Effector memory CD8-positive, alpha-beta T cell (primary cell): ENCODE measurements at regions not wholly inside any gene's neighbourhood (a gene's known extent, or its start where the extent isn't known, plus 50 kb on each side); places are given as distances from the start of the nearest gene placed in this dataset.

ENCODE experiments used
- ATAC-seq: fragments of 150-1000 bp; cut with Tn5 transposase; replicated peaks from 2 replicates; pipeline ENCODE4 v1.10.0; 2021; ENCODE audit warnings: mild to moderate bottlenecking, moderate library complexity
- DNase-seq, 3 experiments: peaks; one replicate each; pipeline ENCODE4 v3.0.0; 2021
- H3K27ac Mint-ChIP-seq, 2 donors: one replicate each; pipeline ENCODE4 v1.8.0; 2022; ENCODE audit warnings: mild to moderate bottlenecking in 2 of 2, mixed read lengths in 2 of 2, moderate library complexity in 2 of 2
- H3K27me3 Mint-ChIP-seq, 2 donors: one replicate each; pipeline ENCODE4 v1.8.0; 2022; ENCODE audit warnings: mixed read lengths in 2 of 2
- H3K36me3 Mint-ChIP-seq: one replicate; pipeline ENCODE4 v1.8.0; 2022; ENCODE audit warnings: mild to moderate bottlenecking, moderate library complexity, mixed read lengths; ENCODE audit not compliant: insufficient read depth
- H3K4me1 Mint-ChIP-seq, 2 donors: one replicate each; pipeline ENCODE4 v1.8.0; 2022; ENCODE audit warnings: low read depth in 2 of 2, mixed read lengths in 2 of 2
- H3K4me3 Mint-ChIP-seq, 2 donors: one replicate each; pipeline ENCODE4 v1.8.0; 2022; ENCODE audit warnings: mild to moderate bottlenecking in 2 of 2, mixed read lengths in 2 of 2, moderate library complexity in 2 of 2
- H3K9me3 Mint-ChIP-seq, 2 donors: one replicate each; pipeline ENCODE4 v1.8.0; 2022; ENCODE audit warnings: mixed read lengths in 2 of 2

- no peaks in the 10 kb centered on the region for H3K27me3 Mint-ChIP-seq
- no peak for DNase-seq
- peaks cover 0 to 5% of the 10 kb centered on the region in 2 donors for H3K9me3 Mint-ChIP-seq
- no peaks in the 10 kb centered on the region for H3K36me3 Mint-ChIP-seq
- no peak overlapping the region for H3K4me3 Mint-ChIP-seq
- ATAC-seq: no peak
- no peak overlapping the region for H3K27ac Mint-ChIP-seq
- H3K4me1 Mint-ChIP-seq: no peaks in the 10 kb centered on the region
Measured at GRCh38 chr9:78486661-78487060, 189.7 kb downstream of the PSAT1 start.

GRCh38 chr9:78490231-78490630 is 193.3 kb downstream of the PSAT1 start:
- H3K27me3 Mint-ChIP-seq: no peaks in the 10 kb centered on the region
- H3K36me3 Mint-ChIP-seq: no peaks in the 10 kb centered on the region
- peaks cover 0 to 2% of the 10 kb centered on the region in 2 donors for H3K9me3 Mint-ChIP-seq
- no peak for ATAC-seq
- no peak overlapping the region for H3K4me3 Mint-ChIP-seq
- H3K27ac Mint-ChIP-seq: no peak overlapping the region
- no peaks in the 10 kb centered on the region for H3K4me1 Mint-ChIP-seq
- DNase-seq: no peak

DNA sequence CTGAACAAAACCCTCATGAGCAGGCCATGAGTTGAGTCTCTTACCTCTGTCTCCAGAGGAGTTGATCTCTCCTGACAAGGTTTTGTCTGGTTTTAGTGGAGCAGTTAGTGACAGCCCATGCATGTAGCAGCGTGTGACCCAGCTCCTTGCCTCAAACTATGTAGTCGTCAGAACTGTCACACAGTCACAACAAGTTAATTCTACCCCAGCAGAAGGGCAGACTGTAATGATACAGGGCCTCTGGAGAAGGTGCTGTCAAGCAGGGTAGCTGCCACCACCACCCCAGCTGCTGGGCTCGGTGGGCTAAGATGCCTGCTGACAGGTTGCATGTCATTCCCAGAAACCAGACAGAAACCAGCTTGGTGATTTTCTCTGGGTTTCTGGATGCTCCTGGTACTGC is 194.5 kb downstream of the PSAT1 start:
- H3K27ac Mint-ChIP-seq: no peak overlapping the region
- H3K9me3 Mint-ChIP-seq: peaks cover 0 to 2% of the 10 kb centered on the region in 2 donors
- DNase-seq (no peak), ATAC-seq (no peak)
- H3K4me1 Mint-ChIP-seq: no peaks in the 10 kb centered on the region
- no peak overlapping the region for H3K4me3 Mint-ChIP-seq
- H3K27me3 Mint-ChIP-seq: no peaks in the 10 kb centered on the region
- H3K36me3 Mint-ChIP-seq: no peaks in the 10 kb centered on the region

DNA sequence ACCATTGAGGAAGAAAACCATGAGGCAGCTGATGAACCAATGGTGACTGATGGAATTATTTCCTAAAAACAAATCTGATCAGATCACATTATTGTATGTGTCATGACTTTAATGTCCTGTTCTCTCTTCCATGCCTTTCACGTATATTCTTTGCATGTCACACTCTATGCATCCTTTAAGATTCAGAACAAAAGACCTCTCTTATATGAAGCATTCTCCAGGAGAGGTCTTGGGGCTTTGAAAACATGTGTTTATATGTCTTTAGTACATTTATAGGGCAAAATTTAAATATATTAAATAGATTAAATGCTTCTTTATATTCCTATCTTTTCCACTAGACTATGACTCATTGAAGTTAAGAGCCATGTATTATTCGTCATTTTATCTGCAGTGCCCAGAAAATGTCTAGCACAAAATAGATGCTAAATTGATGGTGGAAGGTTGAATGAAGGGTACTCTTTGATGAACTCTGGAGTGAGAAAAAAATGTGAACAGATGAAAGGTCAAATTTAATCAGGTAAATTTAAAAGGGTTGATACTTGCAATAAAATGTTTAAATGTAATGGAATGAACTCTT is 196.3 kb downstream of the PSAT1 start:
- Mint-ChIP-seq H3K4me3 (no peak overlapping the region), H3K9me3 (peaks cover 0 to 2% of the 10 kb centered on the region in 2 donors), H3K27me3 (no peaks in the 10 kb centered on the region), H3K27ac (no peak overlapping the region), H3K36me3 (no peaks in the 10 kb centered on the region), H3K4me1 (no peaks in the 10 kb centered on the region)
- DNase-seq: no peak
- ATAC-seq: no peak

- DNase-seq: no peak
- Mint-ChIP-seq H3K4me1 (no peaks in the 10 kb centered on the region), H3K27me3 (no peaks in the 10 kb centered on the region), H3K27ac (no peak overlapping the region), H3K4me3 (no peak overlapping the region), H3K36me3 (peaks cover 3% of the 10 kb centered on the region), H3K9me3 (no peaks in the 10 kb centered on the region)
- no peak for ATAC-seq
Measured at GRCh38 chr9:78502566-78502965, 205.6 kb downstream of the PSAT1 start.

GRCh38 chr9:78505546-78505945 is 208.6 kb downstream of the PSAT1 start:
- no peaks in the 10 kb centered on the region for H3K27me3 Mint-ChIP-seq
- no peak overlapping the region for H3K4me3 Mint-ChIP-seq
- no peak for DNase-seq
- H3K9me3 Mint-ChIP-seq: no peaks in the 10 kb centered on the region
- no peaks in the 10 kb centered on the region for H3K4me1 Mint-ChIP-seq
- H3K27ac Mint-ChIP-seq: no peak overlapping the region
- H3K36me3 Mint-ChIP-seq: peaks cover 3% of the 10 kb centered on the region
- no peak for ATAC-seq

- H3K27ac Mint-ChIP-seq: no peak overlapping the region
- H3K36me3 Mint-ChIP-seq: peaks cover 3% of the 10 kb centered on the region
- DNase-seq: no peak
- H3K9me3 Mint-ChIP-seq: no peaks in the 10 kb centered on the region
- no peak for ATAC-seq
- no peaks in the 10 kb centered on the region for H3K4me1 Mint-ChIP-seq
- no peaks in the 10 kb centered on the region for H3K27me3 Mint-ChIP-seq
- no peak overlapping the region for H3K4me3 Mint-ChIP-seq
Measured at GRCh38 chr9:78507037-78507436, 210.1 kb downstream of the PSAT1 start.

- ATAC-seq: no peak
- Mint-ChIP-seq H3K36me3 (peaks cover 3% of the 10 kb centered on the region), H3K4me1 (no peaks in the 10 kb centered on the region), H3K9me3 (no peaks in the 10 kb centered on the region), H3K27ac (no peak overlapping the region), H3K4me3 (no peak overlapping the region), H3K27me3 (no peaks in the 10 kb centered on the region)
- no peak for DNase-seq
Measured at GRCh38 chr9:78510035-78510434, 213.1 kb downstream of the PSAT1 start.

- H3K9me3 Mint-ChIP-seq: peaks cover 0 to 9% of the 10 kb centered on the region in 2 donors
- H3K4me3 Mint-ChIP-seq: no peak overlapping the region
- no peak for ATAC-seq
- no peak for DNase-seq
- no peaks in the 10 kb centered on the region for H3K27me3 Mint-ChIP-seq
- no peak overlapping the region for H3K27ac Mint-ChIP-seq
- H3K36me3 Mint-ChIP-seq: no peaks in the 10 kb centered on the region
- H3K4me1 Mint-ChIP-seq: no peaks in the 10 kb centered on the region
Measured at GRCh38 chr9:78515108-78515507, 218.2 kb downstream of the PSAT1 start.

GRCh38 chr9:78519786-78520185 is 222.9 kb downstream of the PSAT1 start:
- Mint-ChIP-seq H3K4me1 (no peaks in the 10 kb centered on the region), H3K27ac (no peak overlapping the region), H3K9me3 (peaks cover 10 to 17% of the 10 kb centered on the region in 2 donors), H3K36me3 (no peaks in the 10 kb centered on the region), H3K4me3 (no peak overlapping the region), H3K27me3 (no peaks in the 10 kb centered on the region)
- DNase-seq: no peak
- ATAC-seq: no peak

DNA sequence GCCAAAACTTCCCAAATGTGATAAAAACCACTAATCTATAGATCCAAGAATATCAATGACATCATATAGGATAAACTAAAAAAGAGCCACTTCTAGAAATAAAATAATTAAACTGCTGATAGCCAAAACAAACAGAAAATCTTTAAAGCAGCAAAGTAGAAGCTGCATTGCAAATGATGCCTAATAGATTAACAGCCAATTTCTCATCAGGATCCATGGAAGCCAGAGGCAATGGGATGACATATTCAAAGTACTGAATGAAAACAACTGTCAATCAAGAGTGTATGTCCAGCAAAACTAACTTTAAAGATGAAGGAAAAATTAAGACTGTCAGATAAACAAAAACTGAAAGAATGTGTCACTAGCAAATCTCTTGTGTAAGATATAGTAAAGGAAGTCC is 224.8 kb downstream of the PSAT1 start:
- Mint-ChIP-seq H3K27me3 (no peaks in the 10 kb centered on the region), H3K4me1 (no peaks in the 10 kb centered on the region), H3K27ac (no peak overlapping the region), H3K4me3 (no peak overlapping the region), H3K9me3 (peaks cover 10 to 17% of the 10 kb centered on the region in 2 donors), H3K36me3 (no peaks in the 10 kb centered on the region)
- ATAC-seq (no peak), DNase-seq (no peak)

DNA sequence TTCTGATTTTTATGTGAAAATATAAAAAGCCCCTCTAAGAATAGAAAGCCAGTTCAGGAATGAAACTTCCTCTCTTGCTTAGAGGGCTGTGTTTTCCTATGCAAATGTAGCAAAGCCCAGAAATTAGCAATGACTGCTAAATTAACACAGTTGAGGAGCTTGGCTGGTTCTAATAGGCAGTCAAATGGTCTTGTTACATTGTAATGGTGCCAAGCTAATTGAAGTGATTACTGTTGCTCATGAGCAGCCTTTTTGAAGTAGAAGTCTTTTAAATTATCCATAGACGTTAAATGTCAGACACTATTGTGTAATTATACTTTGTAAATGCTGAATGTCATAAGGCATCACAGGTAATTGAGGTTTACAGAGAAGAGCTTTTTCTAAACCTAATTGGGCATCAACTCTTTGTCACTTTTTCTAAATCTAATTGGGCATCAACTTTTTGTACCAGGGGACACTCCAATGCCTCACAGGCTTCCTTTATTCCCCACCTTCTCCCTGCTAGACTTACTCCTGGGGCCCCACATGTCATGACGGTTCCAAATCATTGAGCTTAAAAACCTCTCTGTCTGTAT is 229.1 kb downstream of the PSAT1 start:
- peaks cover 0 to 2% of the 10 kb centered on the region in 2 donors for H3K27me3 Mint-ChIP-seq
- H3K4me3 Mint-ChIP-seq: no peak overlapping the region
- H3K4me1 Mint-ChIP-seq: no peaks in the 10 kb centered on the region
- H3K9me3 Mint-ChIP-seq: peaks cover 0 to 6% of the 10 kb centered on the region in 2 donors
- ATAC-seq (no peak), DNase-seq (no peak)
- no peak overlapping the region for H3K27ac Mint-ChIP-seq
- H3K36me3 Mint-ChIP-seq: no peaks in the 10 kb centered on the region

- Mint-ChIP-seq H3K4me1 (no peaks in the 10 kb centered on the region), H3K27ac (no peak overlapping the region), H3K36me3 (no peaks in the 10 kb centered on the region), H3K4me3 (no peak overlapping the region), H3K9me3 (peaks cover 0 to 5% of the 10 kb centered on the region in 2 donors), H3K27me3 (peaks cover 0 to 6% of the 10 kb centered on the region in 2 donors)
- ATAC-seq: no peak
- DNase-seq: no peak
Measured at GRCh38 chr9:78533500-78533899, 236.6 kb downstream of the PSAT1 start.

DNA sequence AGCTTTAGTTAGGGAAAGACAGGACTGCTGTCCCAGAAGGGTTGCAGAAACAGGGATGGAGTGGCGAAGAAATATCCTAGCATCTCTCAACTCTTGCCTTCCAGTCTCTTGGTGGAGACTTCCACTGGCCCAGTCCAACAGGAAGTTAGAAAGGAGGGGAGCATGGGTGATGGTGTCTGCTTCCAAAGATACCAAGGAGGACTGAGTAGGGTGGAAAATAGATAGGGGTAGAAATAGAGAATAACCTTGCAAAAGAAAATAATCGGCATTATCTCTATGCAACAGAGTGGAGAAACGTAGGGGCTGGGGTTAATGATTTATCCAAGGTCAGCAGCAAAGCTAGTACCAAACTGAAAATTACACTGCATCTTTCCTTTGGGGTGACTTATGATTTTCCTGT is 242.3 kb downstream of the PSAT1 start:
- DNase-seq (no peak), ATAC-seq (no peak)
- no peaks in the 10 kb centered on the region for H3K27me3 Mint-ChIP-seq
- H3K4me1 Mint-ChIP-seq: no peaks in the 10 kb centered on the region
- no peaks in the 10 kb centered on the region for H3K36me3 Mint-ChIP-seq
- H3K4me3 Mint-ChIP-seq: no peak overlapping the region
- H3K9me3 Mint-ChIP-seq: peaks cover 0 to 3% of the 10 kb centered on the region in 2 donors
- H3K27ac Mint-ChIP-seq: no peak overlapping the region
